ENCODE measurements at regions not wholly inside any gene's neighbourhood (a gene's known extent, or its start where the extent isn't known, plus 50 kb on each side); places are given as distances from the start of the nearest gene placed in this dataset.

- no peak overlapping the region for H2BK15ac ChIP-seq (ENCODE audit: low read length)
- no peak overlapping the region for H2AFZ ChIP-seq (ENCODE audit: low read length)
- no peak overlapping the region for H2BK12ac ChIP-seq (ENCODE audit: low read length)
- no peaks in the 10 kb centered on the region for H3K79me1 ChIP-seq (ENCODE audit: low read depth, low read length)
- no peak overlapping the region for H2AK5ac ChIP-seq (ENCODE audit: low read depth, low read length)
- no peak overlapping the region for H3K14ac ChIP-seq (ENCODE audit: low read length)
- H4K8ac ChIP-seq (ENCODE audit: low read depth, low read length): no peak overlapping the region
- no peak overlapping the region for H4K91ac ChIP-seq (ENCODE audit: low read depth, low read length, poor library complexity)
- peak overlapping the region in 1 of 2 donors; percentile 47 for H3K4me3 ChIP-seq (ENCODE audit: low read length in 2 of 2)
- H3K4me2 ChIP-seq (ENCODE audit: insufficient read depth, low read length, poor library complexity, severe bottlenecking): no peak overlapping the region
- H3K27ac ChIP-seq (replicated peaks; ENCODE audit: low read length): no peak overlapping the region
- no peaks in the 10 kb centered on the region for H3K36me3 ChIP-seq (replicated peaks in 1 of 2; ENCODE audit: control insufficient read depth in 2 of 2, insufficient read depth in 2 of 2, low read length in 2 of 2)
- H3K18ac ChIP-seq (ENCODE audit: low read length): no peak overlapping the region
- no peak overlapping the region for H2BK5ac ChIP-seq (ENCODE audit: low read length)
- DNase-seq (ENCODE audit: low spot score): no peak
- H3K4ac ChIP-seq (ENCODE audit: low read length): no peak overlapping the region
- peaks cover 0 to 4% of the 10 kb centered on the region in 2 donors for H3K4me1 ChIP-seq (ENCODE audit: control insufficient read depth in 2 of 2, insufficient read depth in 1 of 2, low read depth in 1 of 2, low read length in 2 of 2)
- H3K9me3 ChIP-seq (replicated peaks in 1 of 2; ENCODE audit: control insufficient read depth in 2 of 2, insufficient read depth in 1 of 2, low read depth in 1 of 2, low read length in 2 of 2): peaks cover 0 to 2% of the 10 kb centered on the region in 2 donors
- no peak overlapping the region for H3K23ac ChIP-seq (ENCODE audit: low read depth, low read length, poor library complexity)
- no peak overlapping the region for H3K9ac ChIP-seq (ENCODE audit: low read depth, low read length, poor library complexity)
- no peak overlapping the region for H2BK120ac ChIP-seq (ENCODE audit: low read depth, low read length)
- no peaks in the 10 kb centered on the region for H3K27me3 ChIP-seq (ENCODE audit: control insufficient read depth in 3 of 3, insufficient read depth in 3 of 3, low read depth in 1 of 3, low read length in 3 of 3)
- WGBS, 2 donors (ENCODE audit: extremely low coverage in 2 of 2, insufficient read length in 2 of 2, insufficient replicate concordance in 1 of 2): no CpG with 5 or more reads among the region's 6 CpGs
These were observed 583.2 kb upstream of the ID2 start for GRCh38 chr2:8098476-8099266.

DNA sequence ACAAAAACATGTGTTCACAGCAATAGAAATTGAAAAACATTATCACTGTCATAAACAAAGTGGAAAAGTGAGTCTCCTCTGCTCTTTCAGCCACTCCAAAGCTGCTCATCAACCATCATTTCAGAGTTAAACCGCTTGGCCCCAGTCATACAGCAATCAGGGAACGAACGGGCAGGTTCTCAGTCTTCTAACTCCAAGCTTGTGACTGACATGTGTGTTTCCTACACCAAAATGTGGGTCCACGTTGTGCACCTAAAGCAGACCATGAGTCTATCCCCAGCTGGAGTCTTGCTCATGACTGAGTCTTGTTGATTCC lies 582.6 kb upstream of the ID2 start:
- Histone ChIP-seq H3K36me3 (replicated peaks in 1 of 2; ENCODE audit: control insufficient read depth in 2 of 2, insufficient read depth in 2 of 2, low read length in 2 of 2) (no peaks in the 10 kb centered on the region), H3K23ac (ENCODE audit: low read depth, low read length, poor library complexity) (no peak overlapping the region), H3K4me3 (ENCODE audit: low read length in 2 of 2) (no peak overlapping the region), H3K4me2 (ENCODE audit: insufficient read depth, low read length, poor library complexity, severe bottlenecking) (no peak overlapping the region), H4K8ac (ENCODE audit: low read depth, low read length) (no peak overlapping the region), H2AFZ (ENCODE audit: low read length) (no peak overlapping the region), H2BK12ac (ENCODE audit: low read length) (no peak overlapping the region), H3K27ac (replicated peaks; ENCODE audit: low read length) (no peak overlapping the region), H3K4ac (ENCODE audit: low read length) (no peak overlapping the region), H3K9ac (ENCODE audit: low read depth, low read length, poor library complexity) (no peak overlapping the region), H2BK120ac (ENCODE audit: low read depth, low read length) (no peak overlapping the region), H3K79me1 (ENCODE audit: low read depth, low read length) (no peaks in the 10 kb centered on the region), H4K91ac (ENCODE audit: low read depth, low read length, poor library complexity) (no peak overlapping the region), H2BK5ac (ENCODE audit: low read length) (peak overlapping the region; percentile 46), H3K9me3 (replicated peaks in 1 of 2; ENCODE audit: control insufficient read depth in 2 of 2, insufficient read depth in 1 of 2, low read depth in 1 of 2, low read length in 2 of 2) (peaks cover 0 to 2% of the 10 kb centered on the region in 2 donors), H2AK5ac (ENCODE audit: low read depth, low read length) (peak overlapping the region; percentile 65), H3K4me1 (ENCODE audit: control insufficient read depth in 2 of 2, insufficient read depth in 1 of 2, low read depth in 1 of 2, low read length in 2 of 2) (peaks cover 0 to 4% of the 10 kb centered on the region in 2 donors), H2BK15ac (ENCODE audit: low read length) (no peak overlapping the region), H3K27me3 (ENCODE audit: control insufficient read depth in 3 of 3, insufficient read depth in 3 of 3, low read depth in 1 of 3, low read length in 3 of 3) (no peaks in the 10 kb centered on the region), H3K18ac (ENCODE audit: low read length) (no peak overlapping the region), H3K14ac (ENCODE audit: low read length) (no peak overlapping the region)
- no peak for DNase-seq (ENCODE audit: low spot score)
- WGBS, 2 donors (ENCODE audit: extremely low coverage in 2 of 2, insufficient read length in 2 of 2, insufficient replicate concordance in 1 of 2): no CpG with 5 or more reads among the region's 4 CpGs

GRCh38 chr2:8101614-8102277 lies 580.1 kb upstream of the ID2 start:
- Histone ChIP-seq H3K18ac (ENCODE audit: low read length) (no peak overlapping the region), H3K27ac (replicated peaks; ENCODE audit: low read length) (no peak overlapping the region), H4K91ac (ENCODE audit: low read depth, low read length, poor library complexity) (no peak overlapping the region), H2BK12ac (ENCODE audit: low read length) (no peak overlapping the region), H3K4me3 (ENCODE audit: low read length in 2 of 2) (no peak overlapping the region), H3K4ac (ENCODE audit: low read length) (no peak overlapping the region), H3K4me2 (ENCODE audit: insufficient read depth, low read length, poor library complexity, severe bottlenecking) (no peak overlapping the region), H3K4me1 (ENCODE audit: control insufficient read depth in 2 of 2, insufficient read depth in 1 of 2, low read depth in 1 of 2, low read length in 2 of 2) (peaks cover 0 to 4% of the 10 kb centered on the region in 2 donors), H2BK15ac (ENCODE audit: low read length) (no peak overlapping the region), H2BK120ac (ENCODE audit: low read depth, low read length) (no peak overlapping the region), H2AK5ac (ENCODE audit: low read depth, low read length) (no peak overlapping the region), H2BK5ac (ENCODE audit: low read length) (no peak overlapping the region), H2AFZ (ENCODE audit: low read length) (no peak overlapping the region), H3K23ac (ENCODE audit: low read depth, low read length, poor library complexity) (no peak overlapping the region), H3K36me3 (replicated peaks in 1 of 2; ENCODE audit: control insufficient read depth in 2 of 2, insufficient read depth in 2 of 2, low read length in 2 of 2) (no peaks in the 10 kb centered on the region), H4K8ac (ENCODE audit: low read depth, low read length) (no peak overlapping the region), H3K79me1 (ENCODE audit: low read depth, low read length) (no peaks in the 10 kb centered on the region), H3K14ac (ENCODE audit: low read length) (no peak overlapping the region), H3K9me3 (replicated peaks in 1 of 2; ENCODE audit: control insufficient read depth in 2 of 2, insufficient read depth in 1 of 2, low read depth in 1 of 2, low read length in 2 of 2) (peaks cover 0 to 2% of the 10 kb centered on the region in 2 donors), H3K9ac (ENCODE audit: low read depth, low read length, poor library complexity) (no peak overlapping the region), H3K27me3 (ENCODE audit: control insufficient read depth in 3 of 3, insufficient read depth in 3 of 3, low read depth in 1 of 3, low read length in 3 of 3) (no peaks in the 10 kb centered on the region)
- WGBS, 2 donors (ENCODE audit: extremely low coverage in 2 of 2, insufficient read length in 2 of 2, insufficient replicate concordance in 1 of 2): no CpG with 5 or more reads among the region's 2 CpGs
- no peak for DNase-seq (ENCODE audit: low spot score)

GRCh38 chr2:8102470-8102869 lies 579.4 kb upstream of the ID2 start:
- no peak overlapping the region for H2AK5ac ChIP-seq (ENCODE audit: low read depth, low read length)
- no peaks in the 10 kb centered on the region for H3K27me3 ChIP-seq (ENCODE audit: control insufficient read depth in 3 of 3, insufficient read depth in 3 of 3, low read depth in 1 of 3, low read length in 3 of 3)

More at GRCh38 chr2:8102470-8102869, 579.4 kb upstream of the ID2 start:
- H2BK120ac ChIP-seq (ENCODE audit: low read depth, low read length): no peak overlapping the region
- no peak overlapping the region for H3K9ac ChIP-seq (ENCODE audit: low read depth, low read length, poor library complexity)
- H4K91ac ChIP-seq (ENCODE audit: low read depth, low read length, poor library complexity): no peak overlapping the region
- H3K14ac ChIP-seq (ENCODE audit: low read length): no peak overlapping the region
- H2AFZ ChIP-seq (ENCODE audit: low read length): no peak overlapping the region
- no peak for DNase-seq (ENCODE audit: low spot score)
- no peak overlapping the region for H2BK5ac ChIP-seq (ENCODE audit: low read length)
- H3K27ac ChIP-seq (replicated peaks; ENCODE audit: low read length): no peak overlapping the region
- no peak overlapping the region for H3K4me3 ChIP-seq (ENCODE audit: low read length in 2 of 2)
- H3K4ac ChIP-seq (ENCODE audit: low read length): no peak overlapping the region
- H3K9me3 ChIP-seq (replicated peaks in 1 of 2; ENCODE audit: control insufficient read depth in 2 of 2, insufficient read depth in 1 of 2, low read depth in 1 of 2, low read length in 2 of 2): no peaks in the 10 kb centered on the region
- no peak overlapping the region for H3K4me2 ChIP-seq (ENCODE audit: insufficient read depth, low read length, poor library complexity, severe bottlenecking)
- H4K8ac ChIP-seq (ENCODE audit: low read depth, low read length): no peak overlapping the region
- no CpG with 5 or more reads among the region's 4 CpGs for WGBS, 2 donors (ENCODE audit: extremely low coverage in 2 of 2, insufficient read length in 2 of 2, insufficient replicate concordance in 1 of 2)
- H3K4me1 ChIP-seq (ENCODE audit: control insufficient read depth in 2 of 2, insufficient read depth in 1 of 2, low read depth in 1 of 2, low read length in 2 of 2): peaks cover 0 to 4% of the 10 kb centered on the region in 2 donors
- H3K36me3 ChIP-seq (replicated peaks in 1 of 2; ENCODE audit: control insufficient read depth in 2 of 2, insufficient read depth in 2 of 2, low read length in 2 of 2): no peaks in the 10 kb centered on the region
- no peak overlapping the region for H2BK12ac ChIP-seq (ENCODE audit: low read length)
- H3K23ac ChIP-seq (ENCODE audit: low read depth, low read length, poor library complexity): no peak overlapping the region
- no peaks in the 10 kb centered on the region for H3K79me1 ChIP-seq (ENCODE audit: low read depth, low read length)
- H3K18ac ChIP-seq (ENCODE audit: low read length): no peak overlapping the region
- H2BK15ac ChIP-seq (ENCODE audit: low read length): no peak overlapping the region

All from neuronal stem cell (in vitro differentiated cells).